ENCODE measurements at regions not wholly inside any gene's neighbourhood (a gene's known extent, or its start where the extent isn't known, plus 50 kb on each side); places are given as distances from the start of the nearest gene placed in this dataset.

DNA sequence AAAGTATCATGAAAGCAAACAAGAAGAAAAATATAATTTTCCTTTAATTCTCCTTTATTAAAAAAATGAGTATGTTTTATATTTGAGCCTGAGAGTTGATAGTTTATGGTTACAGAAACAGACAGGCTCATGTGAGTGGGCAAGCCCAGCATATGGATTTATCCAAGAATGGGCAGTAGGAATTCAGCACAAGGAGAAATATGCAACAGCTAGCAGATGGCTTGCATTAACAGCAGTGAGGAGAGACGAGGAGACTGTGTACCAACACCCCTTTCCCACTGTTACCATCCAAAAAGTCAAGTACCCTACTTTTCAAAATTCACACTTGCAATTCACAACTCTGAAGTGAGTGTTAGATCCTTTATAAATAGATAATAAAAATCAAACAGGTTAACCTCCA lies 1760.2 kb upstream of the TENM3 start:
- DNase-seq = no peak

GRCh38 chr4:180485407-180485806 lies 1757.8 kb upstream of the TENM3 start:
- no peak for DNase-seq

DNA sequence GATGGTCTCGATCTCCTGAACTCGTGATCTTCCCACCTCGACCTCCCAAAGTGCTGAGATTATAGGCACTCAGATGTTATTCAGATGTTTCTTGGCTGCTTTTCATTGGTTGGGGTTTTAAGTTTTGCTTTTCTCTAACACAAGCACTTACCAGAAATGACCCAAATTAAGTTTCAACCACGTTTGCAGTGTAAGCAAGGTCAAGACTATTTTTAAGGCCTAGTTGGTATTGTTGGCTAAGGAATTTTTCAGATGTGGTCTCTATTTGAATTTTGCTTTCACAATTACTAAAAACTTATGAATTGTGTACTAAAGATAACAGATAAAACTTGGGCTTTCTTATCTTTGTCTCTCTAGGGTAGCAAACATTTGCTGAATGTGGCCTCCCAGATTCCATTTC lies 1756.9 kb upstream of the TENM3 start:
- DNase-seq = no peak

DNA sequence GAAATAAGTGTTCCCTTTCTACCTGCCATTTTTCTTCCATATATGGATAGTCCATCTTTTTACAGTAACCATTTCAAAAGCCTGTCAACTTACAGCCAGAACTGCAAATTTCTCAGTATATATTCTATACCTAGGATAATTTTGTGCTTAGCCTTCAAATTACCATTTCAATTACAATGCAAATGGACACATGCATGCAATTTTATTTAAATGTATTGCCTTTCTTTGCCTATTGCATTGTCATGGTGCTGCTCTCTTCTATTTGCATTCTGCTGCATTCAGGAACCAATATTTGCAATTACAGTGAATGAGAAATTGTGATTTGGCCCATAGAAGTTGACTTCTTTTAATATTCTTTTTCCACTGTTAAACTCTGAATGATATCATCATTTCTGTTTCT lies 1753.4 kb upstream of the TENM3 start:
- no peak for DNase-seq

- no peak for DNase-seq
Observed at GRCh38 chr4:180491210-180491609, 1752.0 kb upstream of the TENM3 start.

DNA sequence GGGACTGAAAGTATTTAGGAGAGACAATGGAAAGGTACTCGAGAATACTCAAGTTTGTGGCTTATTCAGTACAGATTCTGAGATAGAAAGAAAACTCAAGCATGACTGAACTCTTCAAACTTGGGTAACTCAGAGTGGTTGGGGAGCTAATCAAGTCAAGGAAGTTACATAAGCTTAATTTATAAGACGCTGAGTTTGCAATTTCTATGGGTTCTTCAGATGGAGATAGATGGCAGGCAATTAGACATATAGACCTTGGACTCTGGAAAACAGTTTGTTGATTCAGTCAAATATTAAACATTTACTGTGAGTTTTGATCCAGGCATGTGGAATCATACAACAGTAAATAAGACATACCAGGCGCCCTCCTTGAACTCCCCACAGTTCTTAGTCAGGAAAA lies 1749.9 kb upstream of the TENM3 start:
- DNase-seq = no peak

- DNase-seq = no peak
Observed at GRCh38 chr4:180500154-180500553, 1743.0 kb upstream of the TENM3 start.

GRCh38 chr4:180512801-180513475 lies 1730.3 kb upstream of the TENM3 start:
- DNase-seq = no peak

GRCh38 chr4:180518906-180519305 lies 1724.3 kb upstream of the TENM3 start:
- no peak for DNase-seq

DNA sequence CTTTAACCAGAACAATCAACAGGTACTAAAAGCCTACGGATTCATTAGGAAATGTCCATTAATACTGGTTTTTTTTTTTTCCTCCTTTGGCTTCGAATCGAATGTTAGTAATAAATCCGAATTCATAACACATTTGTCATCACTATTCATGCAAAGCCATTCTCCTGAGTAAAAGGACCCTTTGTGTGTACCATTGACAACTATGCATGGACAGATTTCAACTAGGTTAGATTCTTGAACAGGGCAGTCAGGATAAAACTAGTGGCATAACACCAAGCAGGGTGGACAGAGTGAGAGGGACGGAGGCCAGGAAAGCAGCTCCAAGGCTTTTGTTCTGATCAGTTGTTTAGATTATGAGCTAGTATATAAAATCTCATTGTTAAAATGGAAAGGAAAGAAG lies 1722.0 kb upstream of the TENM3 start:
- no peak for DNase-seq

- DNase-seq = no peak
Observed at GRCh38 chr4:180525523-180526077, 1717.6 kb upstream of the TENM3 start.

GRCh38 chr4:180528003-180528402 lies 1715.2 kb upstream of the TENM3 start:
- no peak for DNase-seq

GRCh38 chr4:180530787-180531186 lies 1712.4 kb upstream of the TENM3 start:
- no peak for DNase-seq

DNA sequence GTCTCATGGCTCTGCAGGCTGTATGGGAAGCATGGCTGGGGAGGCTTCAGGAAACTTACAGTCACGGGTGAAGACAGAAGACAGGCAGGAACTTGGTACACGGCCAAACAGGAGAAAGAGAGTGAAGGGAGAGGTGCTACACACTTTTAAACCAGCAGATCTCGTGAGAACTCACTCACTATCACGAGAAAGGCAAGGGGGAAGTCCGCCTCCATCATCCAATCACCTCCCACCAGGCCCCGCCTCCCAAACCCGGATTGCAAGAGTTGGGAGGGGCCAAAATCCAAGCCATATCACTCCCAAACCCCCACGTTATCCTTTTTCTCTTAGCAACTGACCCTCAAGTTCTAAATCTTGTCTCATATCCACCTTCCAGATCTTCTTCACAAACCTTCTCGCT lies 1710.5 kb upstream of the TENM3 start:
- DNase-seq = no peak

GRCh38 chr4:180538384-180539057 lies 1704.7 kb upstream of the TENM3 start:
- no peak for DNase-seq

GRCh38 chr4:180539284-180539683 lies 1703.9 kb upstream of the TENM3 start:
- DNase-seq = peak; percentile 38

GRCh38 chr4:180541678-180542077 lies 1701.5 kb upstream of the TENM3 start:
- DNase-seq = no peak

DNA sequence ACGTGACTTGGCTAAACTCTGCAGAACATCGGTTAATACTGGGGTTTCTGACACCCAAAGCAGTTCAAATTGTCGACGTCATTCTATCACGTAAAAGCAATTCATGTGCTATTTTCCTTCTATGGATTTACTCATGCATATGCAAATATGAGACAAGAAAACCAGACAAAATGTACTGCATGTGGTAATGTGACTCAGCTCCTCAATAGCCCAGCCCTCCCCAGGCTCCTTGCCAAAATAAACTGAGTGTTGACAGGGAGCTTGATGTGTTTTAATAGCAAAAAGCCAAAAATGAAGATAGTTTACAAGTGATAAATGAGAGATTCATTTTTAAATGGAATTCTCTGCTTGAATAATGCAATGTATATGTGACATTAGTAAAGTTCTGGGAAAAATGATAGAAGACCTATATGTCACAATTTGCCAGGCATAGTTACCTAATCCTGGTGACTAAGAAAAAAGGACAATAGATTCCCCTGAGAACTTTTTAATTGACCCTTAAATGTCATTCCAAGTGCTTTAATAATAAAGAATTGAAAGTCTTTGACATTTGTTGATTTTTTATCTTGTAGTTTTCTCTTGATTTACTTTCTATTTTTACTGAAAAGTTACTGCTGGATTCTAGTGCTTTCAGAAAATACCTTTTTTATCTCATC lies 1700.6 kb upstream of the TENM3 start:
- DNase-seq = no peak

GRCh38 chr4:180550106-180550505 lies 1693.1 kb upstream of the TENM3 start:
- DNase-seq = no peak

DNA sequence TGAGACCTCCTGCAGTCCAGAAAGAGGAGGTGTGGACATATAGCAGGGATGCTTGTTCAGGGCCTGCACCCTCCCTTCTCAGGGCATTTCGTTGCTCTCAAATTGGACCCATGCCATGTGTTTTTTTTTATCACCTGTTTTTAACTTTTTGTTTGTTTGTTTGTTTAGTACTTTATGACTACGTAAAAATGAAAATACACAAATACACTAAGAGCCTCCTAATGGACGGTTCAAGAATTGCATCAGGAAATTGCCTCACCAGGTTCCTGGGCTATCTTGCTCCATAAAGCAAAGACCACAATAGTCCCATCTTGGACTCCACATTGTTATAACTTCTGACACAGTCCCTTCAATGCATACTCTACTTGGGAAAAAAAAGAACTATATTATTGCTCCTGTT lies 1685.9 kb upstream of the TENM3 start:
- no peak for DNase-seq

DNA sequence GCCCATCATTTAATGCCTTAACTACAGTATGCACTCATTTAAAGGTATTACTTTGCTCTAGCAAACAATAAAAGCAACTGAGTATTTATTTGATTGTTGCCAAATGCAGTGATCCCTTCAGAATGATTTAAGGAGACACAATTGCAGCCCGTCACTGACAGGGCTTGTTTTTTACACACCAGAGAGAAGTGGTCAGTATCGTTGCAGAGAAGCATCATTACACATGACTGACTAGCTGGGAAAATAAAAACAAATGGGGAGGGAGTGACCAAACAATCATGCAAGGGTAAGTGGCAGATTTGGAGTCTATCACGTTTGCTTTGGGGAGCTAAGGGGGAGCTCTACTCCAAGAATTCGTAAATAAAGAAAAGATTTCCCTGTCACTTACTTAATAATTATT lies 1685.3 kb upstream of the TENM3 start:
- no peak for DNase-seq

GRCh38 chr4:180558427-180558826 lies 1684.8 kb upstream of the TENM3 start:
- no peak for DNase-seq

DNA sequence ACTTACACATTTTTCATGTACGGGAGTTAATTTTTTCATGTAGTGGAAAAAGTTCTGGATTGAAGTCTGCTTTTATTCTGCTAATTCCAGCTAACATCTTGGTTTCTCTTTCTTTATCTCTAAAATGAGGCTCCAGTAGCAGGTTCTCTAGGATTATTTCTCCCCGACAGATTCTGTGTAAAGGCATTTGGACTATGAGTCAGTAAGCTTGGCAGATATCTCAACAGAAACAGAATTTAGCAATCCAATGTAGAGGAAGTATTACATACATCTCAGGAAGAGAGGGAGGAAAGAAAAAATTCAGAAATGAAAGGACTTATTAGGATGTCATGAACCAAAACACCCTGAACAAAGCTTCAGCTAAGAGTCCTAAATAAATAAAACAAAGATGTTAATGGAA lies 1682.3 kb upstream of the TENM3 start:
- DNase-seq = no peak

- DNase-seq = no peak
Observed at GRCh38 chr4:180564026-180564425, 1679.2 kb upstream of the TENM3 start.
